Epithelial cell of proximal tubule (primary cell): ENCODE measurements at regions not wholly inside any gene's neighbourhood (a gene's known extent, or its start where the extent isn't known, plus 50 kb on each side); places are given as distances from the start of the nearest gene placed in this dataset.

Source experiments
- DNase-seq: peaks from one replicate; pipeline ENCODE4 v3.0.0-alpha.2; 2011; ENCODE audit warnings: low read depth
- H3K4me3 ChIP-seq: 2 replicates; pipeline ENCODE4 v1.5.1; 2011; ENCODE audit warnings: low read depth, mild to moderate bottlenecking, low read length
- CTCF ChIP-seq: conservative IDR thresholded peaks from 2 replicates; pipeline ENCODE4 v1.5.1; 2012; ENCODE audit warnings: low read depth, mild to moderate bottlenecking, low read length

GRCh38 chr6:67073938-67074337, 1366.9 kb upstream of the EYS start:
- DNase-seq, result no peak
- no peak for TF ChIP-seq CTCF
- H3K4me3 ChIP-seq, result no peak overlapping the region

- no peak for TF ChIP-seq CTCF
- no peak overlapping the region for H3K4me3 ChIP-seq
- DNase-seq, result no peak
Observed at GRCh38 chr6:67068781-67069180, 1361.8 kb upstream of the EYS start.

- TF ChIP-seq CTCF, result no peak
- no peak for DNase-seq
- no peak overlapping the region for H3K4me3 ChIP-seq
Observed at GRCh38 chr6:67064323-67064722, 1357.3 kb upstream of the EYS start.

- no peak for DNase-seq
- TF ChIP-seq CTCF, result no peak
- no peak overlapping the region for H3K4me3 ChIP-seq
Observed at GRCh38 chr6:67047996-67048395, 1341.0 kb upstream of the EYS start.

GRCh38 chr6:67045076-67045475, 1338.0 kb upstream of the EYS start:
- no peak for TF ChIP-seq CTCF
- no peak for DNase-seq
- no peak overlapping the region for H3K4me3 ChIP-seq

GRCh38 chr6:67031451-67031850, 1324.4 kb upstream of the EYS start:
- no peak for DNase-seq
- no peak for TF ChIP-seq CTCF
- H3K4me3 ChIP-seq, result peak overlapping the region; percentile 40

- no peak overlapping the region for H3K4me3 ChIP-seq
- DNase-seq, result no peak
- TF ChIP-seq CTCF, result no peak
Observed at GRCh38 chr6:67030861-67031260, 1323.8 kb upstream of the EYS start.
